Heart right ventricle (tissue), 16 donors: ENCODE measurements at regions not wholly inside any gene's neighbourhood (a gene's known extent, or its start where the extent isn't known, plus 50 kb on each side); places are given as distances from the start of the nearest gene placed in this dataset.
"Not testable (repeated sequence)": the region's sequence is repeated elsewhere in the genome, so short reads cannot be mapped to it uniquely, and the experiment has no call there.

Experiments
- ATAC-seq, 8 donors: fragments of 200-7000 bp; cut with Tn5 transposase; one replicate each; pipeline ENCODE4 v1.9.1; 2020; ENCODE audit warnings: mild to moderate bottlenecking in 8 of 8, moderate library complexity in 8 of 8, moderate number of reproducible peaks in 1 of 8
- DNase-seq, 2 donors: peaks; one replicate each; pipeline ENCODE4 v3.0.0-alpha.2; 2020
- H3K27ac ChIP-seq, 10 donors: fragments of 200-600 bp; sonication (generic) in 2 of 10; one replicate each; pipeline versions ENCODE4 v1.5.0 to v1.8.0; 2020 to 2022; ENCODE audit warnings: mild to moderate bottlenecking in 3 of 10
- H3K27me3 ChIP-seq, 7 donors: fragments of 200-600 bp; one replicate each; pipeline ENCODE4 v1.8.0; 2021 to 2022; ENCODE audit warnings: mild to moderate bottlenecking in 2 of 7
- H3K36me3 ChIP-seq, 9 donors: fragments of 200-600 bp; sonication (generic) in 1 of 9; one replicate each; pipeline versions ENCODE4 v1.5.0 to v1.8.0; 2020 to 2022; ENCODE audit warnings: mild to moderate bottlenecking in 2 of 9
- H3K4me1 ChIP-seq, 9 donors: fragments of 200-600 bp; sonication (generic) in 1 of 9; one replicate each; pipeline versions ENCODE4 v1.5.0 to v1.8.0; 2020 to 2022; ENCODE audit warnings: mild to moderate bottlenecking in 4 of 9
- H3K4me3 ChIP-seq, 10 donors: fragments of 200-600 bp; sonication (generic) in 2 of 10; one replicate each; pipeline versions ENCODE4 v1.5.0 to v1.8.0; 2020 to 2022; ENCODE audit warnings: mild to moderate bottlenecking in 7 of 10, moderate library complexity in 2 of 10
- H3K9me3 ChIP-seq, 11 donors: fragments of 200-600 bp in 10 of 11; sonication (generic) in 2 of 11; one replicate each; pipeline versions ENCODE4 v1.5.0 to v1.8.0; 2013 to 2022; ENCODE audit warnings: mild to moderate bottlenecking in 2 of 11, control low read depth in 1 of 11, moderate library complexity in 1 of 11
- CTCF ChIP-seq, 9 donors: fragments of 200-600 bp; sonication (generic) in 2 of 9; IDR thresholded peaks; one replicate each; pipeline versions ENCODE4 v1.5.0 to v1.8.0; 2021 to 2022; ENCODE audit warnings: antibody characterized with exemption in 9 of 9, mild to moderate bottlenecking in 5 of 9, moderate library complexity in 1 of 9
- WGBS, 2 donors: extraction: QIAGEN DNeasy Blood & Tissue Kit; methylation state at CpG; one replicate each; pipeline ENCODE4 v1.1.7; 2013; ENCODE audit warnings: inconsistent platforms in 1 of 2; 5-methylcytosine and 5-hydroxymethylcytosine counted together
- intact Hi-C, 10 donors: fragments of 100-400 bp; cut with DNase I; formaldehyde crosslinking; loops; one replicate each; pipeline versions ENCODE4 v1.11.1 to v1.14.2; 2022
- donor health status: Arrhythmogenic right ventricular cardiomyopathy.
- donor health status: ischemic (EF 13 %, LVEDD 7.1; RV severe dilation, severe dysfunction).
- donor health status: healthy with polysubstance abuse.
- donor health status: DM: no; HTN: yes; CAD: no.
- donor health status: DM: no; HTN: no; CAD: no.
- donor health status: ischemic (EF 25% LVEDD 6.9; RV normal size, moderate dysfunction).
- donor health status: ischemic (EF 25% LVEDD 5.7; RV mildly dilated, moderate dysfunction).
- donor health status: healthy.
- donor health status: DM: yes; HTN: yes; CAD: no.
- donor health status: Ischemic cardiomyopathy.
- donor health status: ischemic (EF 35%, LVEDD 5.7; RV mildly dilated, moderate dysfunction).
- donor health status: nonischemic (EF 11% LVEDD 7.7; RV severe dilation, severe dysfunction).
- donor health status: DM: yes; HTN: yes; CAD: no.
- donor health status: PGD.
- donor health status: ischemic (EF 29% LVEDD 5.4; RV normal size, mild dysfunction).
- donor health status: nonischemic (EF 23%, LVEDD 6.1; RV moderate dilation, normal function).

GRCh38 chr7:25698451-25699113, 453.4 kb upstream of the NFE2L3 start:
- Histone ChIP-seq H3K4me1 (peaks cover 0 to 20% (median 4%) of the 10 kb centered on the region in 9 donors), H3K9me3 (peaks cover 0 to 2% (median 0%) of the 10 kb centered on the region in 11 donors), H3K27me3 (no peaks in the 10 kb centered on the region), H3K36me3 (no peaks in the 10 kb centered on the region), H3K27ac (no peak overlapping the region), H3K4me3 (no peak overlapping the region)
- DNase-seq, result no peak
- intact Hi-C loops, result no loop called here
- 87 to 97% methylated on average over 5 of the region's 5 CpGs for WGBS, 2 donors
- TF ChIP-seq CTCF (IDR thresholded peaks at IDR 0.05), result no peak
- no peak for ATAC-seq

- intact Hi-C loops, H3K27me3 ChIP-seq, H3K4me3 ChIP-seq, H3K9me3 ChIP-seq, DNase-seq, H3K4me1 ChIP-seq, ATAC-seq, H3K27ac ChIP-seq, H3K36me3 ChIP-seq: not testable (repeated sequence)
- WGBS, 2 donors, result 94 to 96% methylated on average over 7 of the region's 7 CpGs
Observed at GRCh38 chr7:25700141-25700540, 451.9 kb upstream of the NFE2L3 start.

- Histone ChIP-seq H3K4me3 (no peak overlapping the region), H3K36me3 (no peaks in the 10 kb centered on the region), H3K27me3 (no peaks in the 10 kb centered on the region), H3K27ac (no peak overlapping the region), H3K4me1 (peaks cover 0 to 4% (median 0%) of the 10 kb centered on the region in 9 donors), H3K9me3 (peaks cover 0 to 2% (median 0%) of the 10 kb centered on the region in 11 donors)
- DNase-seq, result no peak
- intact Hi-C loops, result no loop called here
- TF ChIP-seq CTCF (IDR thresholded peaks at IDR 0.05), result no peak
- 89% methylated on average over 8 of the region's 8 CpGs for WGBS, 2 donors
- no peak for ATAC-seq
Observed at GRCh38 chr7:25704413-25704812, 447.6 kb upstream of the NFE2L3 start.

- peaks cover 0 to 2% (median 0%) of the 10 kb centered on the region in 11 donors for H3K9me3 ChIP-seq
- WGBS, 2 donors, result 92 to 95% methylated on average over 5 of the region's 5 CpGs
- intact Hi-C loops, result no loop called here
- H3K36me3 ChIP-seq, result no peaks in the 10 kb centered on the region
- no peak for TF ChIP-seq CTCF (IDR thresholded peaks at IDR 0.05)
- no peak for DNase-seq
- peaks cover 0 to 14% (median 10%) of the 10 kb centered on the region in 9 donors for H3K4me1 ChIP-seq
- no peak overlapping the region for H3K4me3 ChIP-seq
- ATAC-seq, result no peak
- H3K27ac ChIP-seq, result no peak overlapping the region
- H3K27me3 ChIP-seq, result no peaks in the 10 kb centered on the region
Observed at GRCh38 chr7:25706764-25707163, 445.2 kb upstream of the NFE2L3 start.
